Epithelial cell of esophagus (primary cell): ENCODE measurements at regions not wholly inside any gene's neighbourhood (a gene's known extent, or its start where the extent isn't known, plus 50 kb on each side); places are given as distances from the start of the nearest gene placed in this dataset.

Source experiments
- DNase-seq: peaks from one replicate; pipeline ENCODE4 v3.0.0; 2010; ENCODE audit warnings: low read depth
- H3K4me3 ChIP-seq: 2 replicates; pipeline ENCODE4 v1.5.1; 2011; ENCODE audit warnings: mild to moderate bottlenecking, low read length, control low read depth
- CTCF ChIP-seq: IDR thresholded peaks from 2 replicates; pipeline ENCODE4 v1.5.1; 2011; ENCODE audit warnings: low read depth, mild to moderate bottlenecking, low read length, control low read depth, inconsistent platforms; ENCODE audit not compliant: insufficient read depth; ENCODE audit errors: missing control alignments

- no peak for DNase-seq
- H3K4me3 ChIP-seq = no peak overlapping the region
- TF ChIP-seq CTCF = no peak
These were observed 524.8 kb downstream of the CSNK1G3 start for GRCh38 chr5:124036786-124037185.

GRCh38 chr5:124034963-124035362 lies 523.0 kb downstream of the CSNK1G3 start:
- H3K4me3 ChIP-seq = no peak overlapping the region
- no peak for DNase-seq
- TF ChIP-seq CTCF = no peak

- no peak overlapping the region for H3K4me3 ChIP-seq
- no peak for DNase-seq
- no peak for TF ChIP-seq CTCF
These were observed 522.2 kb downstream of the CSNK1G3 start for GRCh38 chr5:124034083-124034700.

GRCh38 chr5:124030043-124030491 lies 518.1 kb downstream of the CSNK1G3 start:
- no peak for DNase-seq
- H3K4me3 ChIP-seq = no peak overlapping the region
- no peak for TF ChIP-seq CTCF

GRCh38 chr5:124027441-124027840 lies 515.5 kb downstream of the CSNK1G3 start:
- H3K4me3 ChIP-seq = no peak overlapping the region
- no peak for TF ChIP-seq CTCF
- peak; percentile 13 for DNase-seq

- no peak overlapping the region for H3K4me3 ChIP-seq
These were observed 513.4 kb downstream of the CSNK1G3 start for GRCh38 chr5:124025306-124025845.

More at GRCh38 chr5:124025306-124025845, 513.4 kb downstream of the CSNK1G3 start:
- no peak for DNase-seq
- TF ChIP-seq CTCF = no peak
